GM19023 (cell line): ENCODE measurements at regions not wholly inside any gene's neighbourhood (a gene's known extent, or its start where the extent isn't known, plus 50 kb on each side); places are given as distances from the start of the nearest gene placed in this dataset.
"Not testable (repeated sequence)": the region's sequence is repeated elsewhere in the genome, so short reads cannot be mapped to it uniquely, and the experiment has no call there.

Experiments used
- ATAC-seq: cut with Tn5 transposase; IDR thresholded peaks from one replicate; pipeline ENCODE4 v1.9.1; 2021; ENCODE audit warnings: mild to moderate bottlenecking, moderate library complexity; ENCODE audit not compliant: unreplicated experiment

GRCh38 chr21:14058566-14058965 lies 152.2 kb downstream of the LIPI start:
- no peak for ATAC-seq

DNA sequence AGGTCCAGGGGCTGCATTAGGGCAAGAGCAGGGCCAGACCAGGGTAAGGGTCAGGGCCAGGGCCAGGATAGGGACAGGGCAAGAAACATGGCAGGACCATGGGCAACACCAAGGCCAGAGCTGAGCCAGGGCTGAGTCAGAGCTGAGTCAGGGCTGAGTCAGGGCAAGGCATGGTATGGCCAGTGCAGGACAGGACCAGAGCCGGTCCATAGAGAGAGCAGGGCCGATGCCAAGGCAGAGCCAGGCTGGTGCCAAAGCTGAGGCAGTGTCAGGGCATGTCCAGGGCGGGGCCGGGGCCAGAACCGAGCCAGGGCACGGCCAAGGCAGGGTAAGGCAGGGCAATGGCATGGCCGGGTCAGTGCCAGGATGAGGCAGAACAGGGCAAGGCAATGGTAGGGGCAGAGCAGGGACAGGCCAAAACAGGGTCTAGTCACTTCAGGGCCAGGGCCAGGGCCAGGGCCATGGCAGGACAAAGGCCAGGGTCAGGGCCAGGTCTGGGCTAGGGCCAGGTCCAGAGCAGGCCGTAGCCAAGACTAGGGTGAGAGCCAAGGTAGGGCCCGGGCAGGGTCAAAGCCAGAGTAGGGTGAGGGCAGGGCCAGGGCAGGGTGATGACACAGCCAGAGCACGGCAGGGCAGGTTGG lies 152.8 kb downstream of the LIPI start:
- not testable (repeated sequence) for ATAC-seq

DNA sequence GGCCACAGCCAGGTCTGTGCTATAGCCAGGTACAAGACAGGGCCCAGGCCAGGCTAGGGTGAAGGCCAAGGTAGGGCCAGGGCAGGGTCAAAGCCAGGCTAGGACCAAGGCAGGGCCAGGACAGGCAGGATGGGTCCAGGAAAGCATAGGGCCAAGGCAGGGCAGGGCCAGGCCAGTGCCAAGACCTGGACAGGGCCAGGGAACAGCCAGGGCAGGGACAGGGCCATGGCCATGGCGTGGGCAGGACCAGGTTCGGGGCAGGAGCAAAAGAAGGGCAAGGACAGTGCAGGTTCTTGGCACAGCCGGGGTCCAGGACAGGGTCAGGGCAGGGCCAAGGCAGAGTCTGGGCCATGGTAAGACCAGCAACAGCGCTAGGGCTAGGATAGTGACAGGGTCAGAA lies 153.4 kb downstream of the LIPI start:
- ATAC-seq, result no peak

DNA sequence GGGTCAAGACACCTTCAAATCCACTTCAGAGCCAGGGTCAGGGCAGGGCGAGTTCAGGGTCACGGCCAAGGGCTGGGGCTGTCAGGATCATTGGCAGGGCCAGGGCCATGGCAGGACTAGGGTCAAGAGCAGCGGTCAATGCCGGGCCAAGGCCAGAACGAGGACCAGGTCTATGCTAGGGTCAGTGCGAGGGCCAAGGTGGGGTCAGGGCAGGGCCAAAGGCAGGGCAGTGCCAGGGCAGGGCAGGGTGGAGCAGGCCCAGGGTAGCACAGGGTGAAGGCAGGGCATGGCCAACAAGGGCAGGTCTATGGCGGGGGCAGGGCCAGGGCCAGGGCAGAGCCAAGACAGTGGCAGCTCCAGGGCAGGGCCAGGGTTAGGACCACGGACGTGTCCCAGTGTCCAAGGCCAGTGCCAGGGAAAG lies 154.0 kb downstream of the LIPI start:
- no peak for ATAC-seq

- not testable (repeated sequence) for ATAC-seq
These were observed 154.8 kb downstream of the LIPI start for GRCh38 chr21:14055746-14056515.

DNA sequence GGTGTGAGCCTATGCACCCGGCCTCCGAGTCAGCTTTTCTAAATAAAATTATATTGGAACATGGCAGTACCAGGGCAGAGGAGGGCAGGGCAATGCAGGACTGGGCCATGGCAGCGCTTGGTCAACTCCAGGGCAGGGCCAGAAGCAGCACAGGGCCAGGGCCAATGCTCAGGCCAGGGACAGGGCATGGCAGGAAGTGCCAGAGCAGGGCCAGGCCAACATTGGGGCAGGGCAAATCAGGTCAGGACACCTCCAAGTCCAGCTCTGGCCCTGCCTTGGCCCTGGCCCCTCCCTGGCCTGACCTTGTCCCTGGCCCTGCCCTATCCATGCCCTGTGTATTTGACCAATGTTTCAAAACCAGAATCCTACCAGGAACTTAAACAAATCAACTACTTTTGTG lies 156.1 kb downstream of the LIPI start:
- no peak for ATAC-seq

DNA sequence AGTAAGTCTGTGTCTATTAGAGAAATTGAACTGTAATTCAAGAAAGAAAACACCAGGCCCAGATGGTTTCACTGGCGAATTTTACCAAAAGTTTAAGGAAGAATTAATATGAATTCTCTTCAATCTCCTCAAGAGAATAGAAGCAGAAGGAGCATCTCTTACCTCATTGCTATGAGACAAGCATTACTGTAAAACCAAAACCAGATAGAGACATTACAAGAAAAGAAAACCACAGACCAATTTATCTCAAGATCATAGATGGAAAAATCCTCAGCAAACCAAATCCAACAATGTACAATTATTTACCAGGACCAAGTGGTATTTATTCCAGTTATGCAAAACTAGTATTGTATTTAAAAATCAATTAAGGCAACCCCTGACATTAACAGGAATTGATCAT lies 160.6 kb downstream of the LIPI start:
- ATAC-seq, result no peak

DNA sequence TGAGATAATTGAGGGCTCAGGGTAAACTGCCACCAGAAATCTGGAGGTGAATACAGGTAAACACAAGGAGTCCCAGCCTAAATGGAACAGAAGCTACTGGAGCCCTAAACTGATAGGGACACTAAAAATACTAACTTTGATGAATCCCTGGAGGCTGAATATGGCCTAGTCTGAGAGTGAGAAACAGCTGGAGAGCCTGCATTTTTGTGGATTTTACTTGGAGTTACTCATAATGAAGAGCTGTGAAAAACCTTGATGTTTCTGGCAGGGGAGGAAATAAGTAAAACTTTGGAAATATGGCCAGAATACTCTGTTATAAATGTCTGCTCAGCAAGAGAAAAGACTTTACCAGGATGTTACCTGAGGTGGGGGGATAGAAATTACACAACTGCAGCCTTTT lies 164.4 kb downstream of the LIPI start:
- no peak for ATAC-seq

GRCh38 chr21:14040386-14040785 lies 170.4 kb downstream of the LIPI start:
- ATAC-seq, result no peak

- not testable (repeated sequence) for ATAC-seq
These were observed 182.1 kb downstream of the LIPI start for GRCh38 chr21:14028619-14029018.

DNA sequence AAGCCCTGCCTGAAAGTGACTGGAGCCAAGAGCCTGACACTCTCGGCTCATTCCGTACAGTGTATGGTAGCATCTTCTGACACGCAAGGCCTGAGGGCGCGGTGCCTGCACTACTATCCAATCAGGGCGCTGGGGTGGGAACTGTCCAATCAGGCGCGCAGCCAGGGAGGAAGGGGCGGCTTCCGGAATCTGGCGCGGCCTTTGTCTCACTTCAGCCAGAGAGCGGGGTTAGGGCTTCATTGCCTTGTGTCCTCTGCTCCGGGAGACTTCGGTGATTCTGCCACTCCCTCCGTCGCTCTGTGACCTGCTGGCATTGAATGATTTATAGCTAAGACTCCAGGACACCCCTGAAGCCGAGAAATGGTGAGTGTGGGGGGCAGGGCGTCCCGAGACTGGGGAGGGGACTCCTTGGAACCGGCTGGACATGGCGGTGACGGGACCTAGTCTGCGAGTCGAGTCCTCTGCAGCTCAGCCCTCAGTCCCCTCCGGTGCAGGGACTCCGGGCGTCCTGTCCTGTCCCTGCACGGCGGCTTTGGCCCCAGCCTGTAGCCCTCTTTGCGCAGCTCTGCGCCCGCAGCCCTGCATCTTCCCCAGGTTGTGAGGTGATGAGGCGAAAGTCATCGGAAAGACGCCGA lies 183.4 kb downstream of the LIPI start:
- peak; percentile 100 for ATAC-seq

GRCh38 chr21:14020108-14020507 lies 190.6 kb downstream of the LIPI start:
- ATAC-seq, result not testable (repeated sequence)

GRCh38 chr21:14015841-14016240 lies 194.9 kb downstream of the LIPI start:
- not testable (repeated sequence) for ATAC-seq

GRCh38 chr21:14013623-14014498 lies 196.9 kb downstream of the LIPI start:
- not testable (repeated sequence) for ATAC-seq

DNA sequence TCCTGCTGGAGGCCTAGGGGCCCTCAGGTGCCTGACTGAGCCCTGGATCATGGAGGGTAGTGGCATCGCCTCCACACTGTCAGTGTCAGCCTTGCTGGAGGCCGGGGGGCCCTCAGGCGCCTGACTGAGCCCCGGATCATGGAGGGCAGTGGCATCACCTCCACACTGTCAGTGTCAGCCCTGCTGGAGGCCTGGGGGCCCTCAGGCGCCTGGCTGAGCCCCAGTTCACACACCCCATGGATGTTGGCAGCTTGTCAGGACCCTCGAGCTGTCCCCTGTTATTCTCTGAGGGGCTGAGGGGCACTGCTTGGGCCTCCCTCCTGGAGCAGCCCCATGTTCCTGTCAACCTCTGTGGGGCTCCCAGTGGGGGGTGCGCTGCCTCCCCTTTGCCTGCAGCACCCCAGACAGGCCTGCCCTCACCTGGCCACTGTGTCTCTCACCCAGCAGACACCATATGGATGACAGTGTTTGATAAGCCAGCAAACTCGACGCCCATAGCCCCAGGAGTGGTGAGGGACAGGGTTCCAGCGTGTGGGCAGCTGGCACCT lies 197.6 kb downstream of the LIPI start:
- no peak for ATAC-seq

- no peak for ATAC-seq
These were observed 198.3 kb downstream of the LIPI start for GRCh38 chr21:14012409-14012808.

- ATAC-seq, result not testable (repeated sequence)
These were observed 199.0 kb downstream of the LIPI start for GRCh38 chr21:14011751-14012150.

DNA sequence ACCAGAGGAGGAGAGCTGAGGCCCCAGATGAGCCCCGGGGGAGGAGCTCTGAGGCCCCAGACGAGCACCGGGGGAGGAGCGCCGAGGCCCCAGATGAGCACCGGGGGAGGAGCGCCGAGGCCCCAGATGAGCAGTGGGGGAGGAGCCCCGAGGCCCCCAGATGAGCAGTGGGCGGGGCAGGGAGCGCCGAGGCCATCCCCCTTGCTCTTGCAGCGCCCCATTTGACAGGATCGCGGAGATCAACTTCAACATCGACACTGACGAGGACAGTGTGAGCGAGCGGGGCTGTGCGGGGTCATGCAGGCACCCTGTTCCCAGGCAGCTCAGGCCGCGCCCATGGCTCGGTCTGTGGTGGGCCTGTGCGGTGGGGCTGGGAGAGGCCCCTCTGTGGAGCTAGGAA lies 199.6 kb downstream of the LIPI start:
- not testable (repeated sequence) for ATAC-seq

- ATAC-seq, result no peak
These were observed 200.0 kb downstream of the LIPI start for GRCh38 chr21:14010729-14011128.

DNA sequence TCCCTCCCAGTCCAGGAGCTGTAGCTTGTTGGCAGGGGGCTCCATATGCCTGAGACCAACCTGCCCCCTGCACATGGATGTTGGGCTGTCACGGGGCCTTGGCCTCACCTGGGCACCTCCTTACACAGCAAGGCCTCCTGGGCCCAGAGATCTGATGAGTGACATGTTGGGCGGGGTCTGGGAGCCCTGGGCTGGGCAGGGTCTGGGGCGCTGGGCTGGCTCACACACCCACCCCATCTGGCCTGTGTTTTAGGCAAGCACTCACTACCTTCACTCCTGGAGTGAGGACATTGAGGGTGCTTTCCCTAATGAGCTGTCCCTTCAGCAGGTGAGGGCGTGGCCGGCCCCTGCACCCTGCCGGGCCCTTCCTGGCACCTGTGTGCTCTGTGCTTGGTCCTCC lies 200.8 kb downstream of the LIPI start:
- not testable (repeated sequence) for ATAC-seq
